NCI-H1417 treated with DMSO at 0.1 percent for 48 hours (cell line): ENCODE measurements at regions not wholly inside any gene's neighbourhood (a gene's known extent, or its start where the extent isn't known, plus 50 kb on each side); places are given as distances from the start of the nearest gene placed in this dataset.

Experiments
- DNase-seq: peaks from one replicate; lab custom pipeline; 2025; lab: John Stamatoyannopoulos, UW

GRCh38 chr21:16366207-16366606, 636.4 kb downstream of the USP25 start:
- no peak for DNase-seq

GRCh38 chr21:16367079-16367478, 637.3 kb downstream of the USP25 start:
- no peak for DNase-seq

- peak; percentile 48 for DNase-seq
Observed at GRCh38 chr21:16370186-16370585, 640.4 kb downstream of the USP25 start.

GRCh38 chr21:16372586-16372985, 642.8 kb downstream of the USP25 start:
- DNase-seq, result no peak

- no peak for DNase-seq
Observed at GRCh38 chr21:16376673-16377072, 646.9 kb downstream of the USP25 start.

GRCh38 chr21:16377120-16377658, 647.4 kb downstream of the USP25 start:
- DNase-seq, result no peak

GRCh38 chr21:16377857-16378256, 648.1 kb downstream of the USP25 start:
- DNase-seq, result no peak

GRCh38 chr21:16378525-16378924, 648.7 kb downstream of the USP25 start:
- no peak for DNase-seq

GRCh38 chr21:16388291-16388690, 658.5 kb downstream of the USP25 start:
- no peak for DNase-seq

- no peak for DNase-seq
Observed at GRCh38 chr21:16388911-16389560, 659.3 kb downstream of the USP25 start.

- no peak for DNase-seq
Observed at GRCh38 chr21:16389643-16390042, 659.9 kb downstream of the USP25 start.

- no peak for DNase-seq
Observed at GRCh38 chr21:16395285-16395684, 665.5 kb downstream of the USP25 start.

GRCh38 chr21:16402752-16403151, 673.0 kb downstream of the USP25 start:
- DNase-seq, result no peak

- no peak for DNase-seq
Observed at GRCh38 chr21:16404776-16405175, 675.0 kb downstream of the USP25 start.

GRCh38 chr21:16406355-16406754, 676.6 kb downstream of the USP25 start:
- no peak for DNase-seq

- no peak for DNase-seq
Observed at GRCh38 chr21:16407403-16408240, 677.8 kb downstream of the USP25 start.

- DNase-seq, result no peak
Observed at GRCh38 chr21:16408280-16408679, 678.5 kb downstream of the USP25 start.

- no peak for DNase-seq
Observed at GRCh38 chr21:16409352-16409751, 679.6 kb downstream of the USP25 start.

GRCh38 chr21:16418226-16418625, 688.4 kb downstream of the USP25 start:
- no peak for DNase-seq

GRCh38 chr21:16418642-16419041, 688.9 kb downstream of the USP25 start:
- DNase-seq, result no peak

- DNase-seq, result peak; percentile 44
Observed at GRCh38 chr21:16419188-16419921, 689.6 kb downstream of the USP25 start.

- DNase-seq, result peak; percentile 43
Observed at GRCh38 chr21:16420031-16420724, 690.4 kb downstream of the USP25 start.
